HepG2 (cell line): ENCODE measurements at regions not wholly inside any gene's neighbourhood (a gene's known extent, or its start where the extent isn't known, plus 50 kb on each side); places are given as distances from the start of the nearest gene placed in this dataset.

Source experiments
- CSRNP1 ChIP-seq: sonication (generic); formaldehyde crosslinking; IDR thresholded peaks from 2 replicates; pipeline ENCODE4 v1.8.1; 2023; ENCODE audit warnings: mild to moderate bottlenecking, missing genetic modification reagents
- EED ChIP-seq: sonication (generic); formaldehyde crosslinking; IDR thresholded peaks from 2 replicates; pipeline ENCODE4 v1.5.0; 2020; ENCODE audit warnings: mild to moderate bottlenecking, missing genetic modification reagents
- ETV6 ChIP-seq: sonication (generic); formaldehyde crosslinking; conservative IDR thresholded peaks from 2 replicates; pipeline ENCODE4 v1.4.0; 2020; ENCODE audit warnings: missing genetic modification reagents
- FOXP1 ChIP-seq, 2 experiments: fragments of 450-650 bp in 1 of 2; IDR thresholded peaks; 2 replicates each; pipeline ENCODE4 v1.6.1; 2017 to 2018; ENCODE audit warnings: antibody characterized with exemption in 1 of 2
- HMG20B ChIP-seq: conservative IDR thresholded peaks from 2 replicates; pipeline ENCODE4 v1.6.1; 2016; ENCODE audit warnings: missing genetic modification reagents, missing compliant biosample characterization
- KAT2B ChIP-seq: fragments of 150-350 bp; IDR thresholded peaks from 2 replicates; pipeline ENCODE4 v1.6.1; 2014; ENCODE audit warnings: low read depth, low read length, borderline replicate concordance
- NFAT5 ChIP-seq: sonication (generic); formaldehyde crosslinking; IDR thresholded peaks from 2 replicates; pipeline ENCODE4 v1.4.0; 2020; ENCODE audit warnings: missing genetic modification reagents
- NFATC3 ChIP-seq: sonication (generic); formaldehyde crosslinking; IDR thresholded peaks from 2 replicates; pipeline ENCODE4 v1.5.1; 2020; ENCODE audit warnings: mild to moderate bottlenecking, missing genetic modification reagents
- PITX1 ChIP-seq: sonication (generic); formaldehyde crosslinking; IDR thresholded peaks from 2 replicates; pipeline ENCODE4 v1.5.1; 2020; ENCODE audit warnings: mild to moderate bottlenecking, missing genetic modification reagents
- RBAK ChIP-seq: sonication (generic); formaldehyde crosslinking; IDR thresholded peaks from 2 replicates; pipeline ENCODE4 v1.5.1; 2020; ENCODE audit warnings: mild to moderate bottlenecking, missing genetic modification reagents
- SATB2 ChIP-seq: sonication (generic); formaldehyde crosslinking; IDR thresholded peaks from 2 replicates; pipeline ENCODE4 v1.5.0; 2020; ENCODE audit warnings: missing genetic modification reagents
- SKI ChIP-seq: fragments of 450-650 bp; IDR thresholded peaks from one replicate; pipeline ENCODE4 v1.6.1; 2018; ENCODE audit warnings: mild to moderate bottlenecking; ENCODE audit not compliant: partially characterized antibody
- SPEN ChIP-seq: sonication (generic); formaldehyde crosslinking; IDR thresholded peaks from 2 replicates; pipeline ENCODE4 v1.5.1; 2020; ENCODE audit warnings: low read depth, mild to moderate bottlenecking, missing genetic modification reagents
- TAF15 ChIP-seq: fragments of 200-400 bp; formaldehyde crosslinking; IDR thresholded peaks from one replicate; pipeline ENCODE4 v1.6.1; 2018; ENCODE audit warnings: mild to moderate bottlenecking, low read depth, low read length; ENCODE audit not compliant: poor library complexity, severe bottlenecking
- THYN1 ChIP-seq: sonication (generic); formaldehyde crosslinking; IDR thresholded peaks from 2 replicates; pipeline ENCODE4 v1.8.1; 2023; ENCODE audit warnings: low read depth, mild to moderate bottlenecking, moderate library complexity, missing genetic modification reagents, borderline replicate concordance
- ZNF337 ChIP-seq: sonication (generic); formaldehyde crosslinking; IDR thresholded peaks from 2 replicates; pipeline ENCODE4 v1.5.1; 2020; ENCODE audit warnings: missing genetic modification reagents, low read depth, mild to moderate bottlenecking, borderline replicate concordance
- ZNF430 ChIP-seq: sonication (generic); formaldehyde crosslinking; IDR thresholded peaks from 2 replicates; pipeline ENCODE4 v1.9.0; 2021; ENCODE audit warnings: mild to moderate bottlenecking, missing genetic modification reagents
- ZNF451 ChIP-seq: sonication (generic); formaldehyde crosslinking; IDR thresholded peaks from 2 replicates; pipeline ENCODE4 v1.5.0; 2020; ENCODE audit warnings: mild to moderate bottlenecking, missing genetic modification reagents
- ZNF510 ChIP-seq: sonication (generic); formaldehyde crosslinking; IDR thresholded peaks from 2 replicates; pipeline ENCODE4 v1.4.0; 2020; ENCODE audit warnings: low read depth, mild to moderate bottlenecking, missing genetic modification reagents
- ZNF557 ChIP-seq: sonication (generic); formaldehyde crosslinking; IDR thresholded peaks from 2 replicates; pipeline ENCODE4 v1.4.0; 2020; ENCODE audit warnings: missing genetic modification reagents
- TF ChIP-seq, protein P1 (sequence below): sonication (generic); formaldehyde crosslinking; IDR thresholded peaks from 2 replicates; pipeline ENCODE4 v1.4.0; 2020; ENCODE audit warnings: mild to moderate bottlenecking, missing genetic modification reagents
- TF ChIP-seq, protein P2 (sequence below): sonication (generic); formaldehyde crosslinking; IDR thresholded peaks from 2 replicates; pipeline ENCODE4 v1.8.0; 2022; ENCODE audit warnings: mild to moderate bottlenecking, missing genetic modification reagents

- TF ChIP-seq, protein P1, sequence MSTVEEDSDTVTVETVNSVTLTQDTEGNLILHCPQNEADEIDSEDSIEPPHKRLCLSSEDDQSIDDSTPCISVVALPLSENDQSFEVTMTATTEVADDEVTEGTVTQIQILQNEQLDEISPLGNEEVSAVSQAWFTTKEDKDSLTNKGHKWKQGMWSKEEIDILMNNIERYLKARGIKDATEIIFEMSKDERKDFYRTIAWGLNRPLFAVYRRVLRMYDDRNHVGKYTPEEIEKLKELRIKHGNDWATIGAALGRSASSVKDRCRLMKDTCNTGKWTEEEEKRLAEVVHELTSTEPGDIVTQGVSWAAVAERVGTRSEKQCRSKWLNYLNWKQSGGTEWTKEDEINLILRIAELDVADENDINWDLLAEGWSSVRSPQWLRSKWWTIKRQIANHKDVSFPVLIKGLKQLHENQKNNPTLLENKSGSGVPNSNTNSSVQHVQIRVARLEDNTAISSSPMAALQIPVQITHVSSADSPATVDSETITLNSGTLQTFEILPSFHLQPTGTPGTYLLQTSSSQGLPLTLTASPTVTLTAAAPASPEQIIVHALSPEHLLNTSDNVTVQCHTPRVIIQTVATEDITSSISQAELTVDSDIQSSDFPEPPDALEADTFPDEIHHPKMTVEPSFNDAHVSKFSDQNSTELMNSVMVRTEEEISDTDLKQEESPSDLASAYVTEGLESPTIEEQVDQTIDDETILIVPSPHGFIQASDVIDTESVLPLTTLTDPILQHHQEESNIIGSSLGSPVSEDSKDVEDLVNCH: no peak
- TF ChIP-seq ZNF451 (no peak), PITX1 (no peak), ZNF557 (CRISPR knock-in tag) (no peak), EED (no peak), SKI (no peak), CSRNP1 (CRISPR knock-in tag) (no peak), ZNF337 (CRISPR knock-in tag) (no peak), SPEN (CRISPR knock-in tag) (no peak), ZNF510 (CRISPR knock-in tag) (no peak), THYN1 (no peak), FOXP1 (IDR thresholded peaks at IDR 0.05) (peak; percentile 52), FOXP1 (CRISPR knock-in tag; IDR thresholded peaks at IDR 0.05) (peak; percentile 81; the same call in 1 of the 2 replicates), HMG20B (CRISPR knock-in tag) (no peak), ZNF430 (no peak), ETV6 (CRISPR knock-in tag) (no peak), SATB2 (no peak), KAT2B (no peak), TAF15 (no peak), NFATC3 (CRISPR knock-in tag) (no peak), NFAT5 (no peak), RBAK (CRISPR knock-in tag) (no peak)
- TF ChIP-seq, protein P2, sequence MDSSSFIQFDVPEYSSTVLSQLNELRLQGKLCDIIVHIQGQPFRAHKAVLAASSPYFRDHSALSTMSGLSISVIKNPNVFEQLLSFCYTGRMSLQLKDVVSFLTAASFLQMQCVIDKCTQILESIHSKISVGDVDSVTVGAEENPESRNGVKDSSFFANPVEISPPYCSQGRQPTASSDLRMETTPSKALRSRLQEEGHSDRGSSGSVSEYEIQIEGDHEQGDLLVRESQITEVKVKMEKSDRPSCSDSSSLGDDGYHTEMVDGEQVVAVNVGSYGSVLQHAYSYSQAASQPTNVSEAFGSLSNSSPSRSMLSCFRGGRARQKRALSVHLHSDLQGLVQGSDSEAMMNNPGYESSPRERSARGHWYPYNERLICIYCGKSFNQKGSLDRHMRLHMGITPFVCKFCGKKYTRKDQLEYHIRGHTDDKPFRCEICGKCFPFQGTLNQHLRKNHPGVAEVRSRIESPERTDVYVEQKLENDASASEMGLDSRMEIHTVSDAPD (CRISPR knock-in tag): no peak
Observed at GRCh38 chr2:190136259-190136658, 73.7 kb upstream of the MSTN start (continued).
